ENCODE measurements at regions not wholly inside any gene's neighbourhood (a gene's known extent, or its start where the extent isn't known, plus 50 kb on each side); places are given as distances from the start of the nearest gene placed in this dataset.
"Not testable (repeated sequence)": the region's sequence is repeated elsewhere in the genome, so short reads cannot be mapped to it uniquely, and the experiment has no call there.

- H3K27ac ChIP-seq (ENCODE audit: low read depth): no peak overlapping the region
- no peak for DNase-seq (ENCODE audit: extremely low spot score)
- 89% methylated on average over 5 of the region's 5 CpGs for WGBS
- no peak overlapping the region for H3K4me3 ChIP-seq (ENCODE audit: low read depth, low read length)
- H3K36me3 ChIP-seq (ENCODE audit: insufficient read depth): no peaks in the 10 kb centered on the region
- H3K4me1 ChIP-seq (ENCODE audit: insufficient read depth): no peaks in the 10 kb centered on the region
Measured at GRCh38 chr21:20045197-20045596, 953.0 kb upstream of the NCAM2 start.

- not testable (repeated sequence) for DNase-seq (ENCODE audit: extremely low spot score); H3K27ac ChIP-seq (ENCODE audit: low read depth); H3K4me3 ChIP-seq (ENCODE audit: low read depth, low read length); H3K4me1 ChIP-seq (ENCODE audit: insufficient read depth); H3K36me3 ChIP-seq (ENCODE audit: insufficient read depth)
- WGBS: 94% methylated on average over 20 of the region's 20 CpGs
Measured at GRCh38 chr21:20048130-20048837, 949.9 kb upstream of the NCAM2 start.

DNA sequence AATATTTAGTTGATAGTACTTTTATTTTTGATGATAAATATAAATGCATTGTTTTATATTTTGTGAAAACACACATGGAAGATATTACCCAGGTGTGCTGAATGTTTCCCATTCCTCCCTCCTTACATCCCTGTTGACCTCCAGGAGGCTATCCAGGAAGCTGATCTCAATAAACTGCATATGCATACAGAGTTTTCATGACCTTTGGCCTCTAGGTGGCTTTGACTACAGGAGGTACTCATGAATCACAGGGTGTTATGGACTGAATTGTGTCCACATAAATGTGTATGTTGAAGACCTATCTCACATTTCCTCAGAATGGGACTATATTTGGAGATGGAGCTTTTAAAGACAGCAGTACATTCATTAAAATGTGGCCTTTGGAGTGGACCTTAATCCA is 914.9 kb upstream of the NCAM2 start:
- Histone ChIP-seq H3K4me1 (ENCODE audit: insufficient read depth) (no peaks in the 10 kb centered on the region), H3K36me3 (ENCODE audit: insufficient read depth) (no peaks in the 10 kb centered on the region), H3K4me3 (ENCODE audit: low read depth, low read length) (no peak overlapping the region), H3K27ac (ENCODE audit: low read depth) (no peak overlapping the region)
- no peak for DNase-seq (ENCODE audit: extremely low spot score)

GRCh38 chr21:20083925-20084324 is 914.3 kb upstream of the NCAM2 start:
- H3K36me3 ChIP-seq (ENCODE audit: insufficient read depth): no peaks in the 10 kb centered on the region
- H3K4me3 ChIP-seq (ENCODE audit: low read depth, low read length): no peak overlapping the region
- H3K4me1 ChIP-seq (ENCODE audit: insufficient read depth): no peaks in the 10 kb centered on the region
- DNase-seq (ENCODE audit: extremely low spot score): no peak
- no peak overlapping the region for H3K27ac ChIP-seq (ENCODE audit: low read depth)

DNA sequence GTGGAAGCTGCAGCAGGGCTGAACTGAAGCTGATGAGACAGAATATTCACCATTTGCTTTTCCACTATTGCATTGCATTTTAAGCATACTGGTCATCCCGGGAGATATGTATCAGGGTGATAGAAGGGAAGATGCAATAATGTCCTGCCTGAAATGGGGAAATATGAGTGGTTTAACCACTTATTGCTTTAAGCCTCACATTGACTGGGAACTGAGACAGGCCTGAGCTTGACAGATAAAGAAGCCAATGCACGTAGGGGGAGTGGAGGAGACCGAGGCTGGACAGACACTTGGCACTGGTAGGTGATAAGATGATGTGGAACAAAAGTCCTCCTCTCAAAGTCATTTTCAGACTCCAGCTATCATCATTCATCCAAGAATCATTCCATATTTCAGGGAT is 911.7 kb upstream of the NCAM2 start:
- Histone ChIP-seq H3K36me3 (ENCODE audit: insufficient read depth) (no peaks in the 10 kb centered on the region), H3K27ac (ENCODE audit: low read depth) (no peak overlapping the region), H3K4me3 (ENCODE audit: low read depth, low read length) (no peak overlapping the region), H3K4me1 (ENCODE audit: insufficient read depth) (no peaks in the 10 kb centered on the region)
- no peak for DNase-seq (ENCODE audit: extremely low spot score)
- WGBS: 79% methylated on average over 3 of the region's 3 CpGs

DNA sequence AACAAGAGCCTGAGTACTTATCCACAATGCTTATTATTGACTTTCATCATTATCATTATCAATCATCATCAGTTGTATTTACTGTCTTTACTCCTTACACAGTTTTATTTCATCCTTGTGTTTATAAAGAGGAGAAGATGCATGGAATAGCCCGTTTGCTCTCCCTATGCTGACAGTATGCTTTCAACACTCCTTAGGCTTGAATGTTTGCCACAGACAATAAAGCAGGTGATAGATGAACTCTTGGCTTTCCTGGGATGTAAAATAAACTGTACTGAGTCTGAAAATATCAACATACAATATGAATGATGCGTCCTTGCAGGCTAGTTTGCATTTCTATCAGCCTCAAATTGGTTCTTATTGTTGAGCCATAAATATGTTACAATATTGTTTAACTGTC is 891.8 kb upstream of the NCAM2 start:
- Histone ChIP-seq H3K4me1 (ENCODE audit: insufficient read depth) (no peaks in the 10 kb centered on the region), H3K27ac (ENCODE audit: low read depth) (no peak overlapping the region), H3K36me3 (ENCODE audit: insufficient read depth) (no peaks in the 10 kb centered on the region), H3K4me3 (ENCODE audit: low read depth, low read length) (no peak overlapping the region)
- WGBS: 21% methylated on average over 2 of the region's 2 CpGs
- DNase-seq (ENCODE audit: extremely low spot score): no peak

DNA sequence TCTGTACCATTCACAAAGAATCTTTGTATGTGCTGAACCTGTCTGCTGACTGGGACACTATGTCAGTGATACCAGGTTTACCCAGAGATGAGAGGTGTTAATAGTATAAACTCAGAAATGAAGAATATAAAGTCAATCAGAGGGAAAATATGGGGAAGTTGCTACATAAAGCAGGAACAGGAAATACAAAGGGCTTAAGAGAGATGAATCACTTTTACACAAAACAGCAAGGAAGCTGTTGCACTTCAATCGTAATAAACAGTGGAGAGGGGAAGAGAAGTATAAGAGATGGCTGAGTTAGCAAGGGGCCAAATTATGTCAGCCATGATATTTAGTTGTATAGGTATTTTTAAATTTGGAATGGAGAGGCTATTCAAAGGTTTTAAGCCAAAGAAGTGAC is 890.2 kb upstream of the NCAM2 start:
- WGBS: 63% methylated on average over 1 of the region's 1 CpG
- no peak for DNase-seq (ENCODE audit: extremely low spot score)
- Histone ChIP-seq H3K4me3 (ENCODE audit: low read depth, low read length) (no peak overlapping the region), H3K36me3 (ENCODE audit: insufficient read depth) (no peaks in the 10 kb centered on the region), H3K4me1 (ENCODE audit: insufficient read depth) (no peaks in the 10 kb centered on the region), H3K27ac (ENCODE audit: low read depth) (no peak overlapping the region)

DNA sequence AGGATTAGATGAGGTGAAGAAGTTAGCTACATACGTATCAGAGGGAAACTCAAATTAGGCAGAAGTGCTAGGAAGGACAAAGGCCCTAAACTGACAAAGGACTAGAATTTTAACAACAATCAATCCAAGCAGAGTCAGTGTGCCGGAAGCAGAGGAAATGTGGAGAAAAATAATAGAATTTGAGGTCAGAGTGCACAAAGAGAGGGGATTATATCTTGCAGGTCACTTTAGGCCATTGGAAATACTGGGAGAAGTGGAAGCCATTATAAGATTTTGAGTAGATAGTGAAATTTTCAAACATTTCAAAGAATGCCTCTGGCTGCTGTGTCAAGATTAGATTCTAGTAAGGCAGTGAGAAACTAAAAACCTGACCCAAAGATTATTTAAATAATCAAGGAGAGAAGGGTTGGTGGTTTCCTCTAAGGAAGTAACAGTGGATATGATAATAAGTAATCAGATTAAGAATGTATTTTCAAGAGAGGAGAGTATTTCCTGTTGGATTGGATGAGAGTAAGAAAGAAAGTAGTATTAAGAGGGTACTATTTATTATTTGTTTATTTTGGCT is 889.2 kb upstream of the NCAM2 start:
- no peaks in the 10 kb centered on the region for H3K36me3 ChIP-seq (ENCODE audit: insufficient read depth)
- no peaks in the 10 kb centered on the region for H3K4me1 ChIP-seq (ENCODE audit: insufficient read depth)
- WGBS: 81% methylated on average over 2 of the region's 2 CpGs

DNA sequence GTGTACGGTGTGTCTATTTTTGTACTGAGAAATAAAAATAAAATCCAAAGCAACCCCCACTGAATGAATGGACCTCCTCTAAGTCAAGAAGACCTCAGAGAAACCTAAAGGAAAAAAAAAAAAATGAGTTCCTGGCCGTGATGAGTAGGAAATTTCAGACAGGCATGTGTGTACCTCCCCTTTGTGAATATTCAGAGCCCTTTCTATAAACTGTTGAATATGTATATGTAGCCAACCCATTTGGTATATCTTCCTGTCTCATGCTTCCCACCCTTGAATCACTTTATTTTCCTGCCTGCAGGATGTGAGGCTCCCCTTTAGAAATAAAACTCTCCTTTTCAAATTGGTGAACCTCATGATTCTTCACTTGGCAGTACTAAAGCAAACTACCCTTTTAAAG is 887.8 kb upstream of the NCAM2 start:
- Histone ChIP-seq H3K36me3 (ENCODE audit: insufficient read depth) (no peaks in the 10 kb centered on the region), H3K4me3 (ENCODE audit: low read depth, low read length) (no peak overlapping the region), H3K27ac (ENCODE audit: low read depth) (no peak overlapping the region), H3K4me1 (ENCODE audit: insufficient read depth) (no peaks in the 10 kb centered on the region)
- WGBS: 70% methylated on average over 2 of the region's 2 CpGs
- no peak for DNase-seq (ENCODE audit: extremely low spot score)

More for the DNA sequence above, 889.2 kb upstream of the NCAM2 start:
- DNase-seq (ENCODE audit: extremely low spot score): no peak
- Histone ChIP-seq H3K27ac (ENCODE audit: low read depth) (no peak overlapping the region), H3K4me3 (ENCODE audit: low read depth, low read length) (no peak overlapping the region)

DNA sequence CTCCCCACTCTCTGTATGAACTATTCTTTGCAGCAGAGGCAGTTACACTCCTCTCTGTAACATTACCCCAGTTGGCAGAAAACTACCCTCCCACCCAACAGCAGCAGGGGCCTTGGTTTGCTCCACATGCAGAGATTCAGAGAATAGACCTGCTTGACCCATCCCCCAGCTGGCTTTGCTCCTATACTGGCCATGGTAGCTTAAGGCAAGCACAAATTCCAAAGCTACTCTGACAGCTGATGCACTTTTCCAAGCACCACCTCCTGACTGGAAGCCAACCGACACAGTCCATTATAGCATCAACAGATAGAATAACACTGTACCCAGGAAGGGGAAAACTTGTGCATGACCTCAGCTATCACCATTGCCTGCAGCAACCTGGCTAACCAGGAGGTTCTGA is 846.5 kb upstream of the NCAM2 start:
- H3K4me1 ChIP-seq (ENCODE audit: insufficient read depth): no peaks in the 10 kb centered on the region
- 81% methylated on average over 1 of the region's 1 CpG for WGBS
- no peak overlapping the region for H3K4me3 ChIP-seq (ENCODE audit: low read depth, low read length)
- H3K27ac ChIP-seq (ENCODE audit: low read depth): no peak overlapping the region
- DNase-seq (ENCODE audit: extremely low spot score): no peak
- no peaks in the 10 kb centered on the region for H3K36me3 ChIP-seq (ENCODE audit: insufficient read depth)

GRCh38 chr21:20163167-20163566 is 835.0 kb upstream of the NCAM2 start:
- WGBS: 52% methylated on average over 4 of the region's 4 CpGs

DNA sequence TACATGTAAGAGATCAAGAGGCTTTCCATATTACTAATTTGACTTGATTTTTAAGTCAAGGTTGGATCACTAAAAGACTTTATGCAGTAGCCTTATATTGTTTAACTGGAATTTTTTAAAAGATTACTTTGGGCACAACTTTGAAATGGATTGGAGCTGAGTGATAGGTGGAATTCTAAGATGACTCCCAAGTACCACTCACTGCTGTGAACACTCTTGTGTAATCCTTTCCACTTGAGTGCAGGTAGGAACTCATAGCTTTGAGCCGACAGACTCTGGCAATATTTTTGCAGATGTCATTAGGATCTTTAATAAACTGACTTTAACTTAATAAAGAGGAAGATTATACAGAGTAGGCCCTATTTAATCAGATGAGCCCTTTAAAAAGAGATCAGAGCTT is 831.1 kb upstream of the NCAM2 start:
- H3K27ac ChIP-seq (ENCODE audit: low read depth): no peak overlapping the region
- no peaks in the 10 kb centered on the region for H3K36me3 ChIP-seq (ENCODE audit: insufficient read depth)
- no peak overlapping the region for H3K4me3 ChIP-seq (ENCODE audit: low read depth, low read length)
- DNase-seq (ENCODE audit: extremely low spot score): no peak
- WGBS: 91% methylated on average over 1 of the region's 1 CpG
- H3K4me1 ChIP-seq (ENCODE audit: insufficient read depth): no peaks in the 10 kb centered on the region

More at GRCh38 chr21:20163167-20163566, 835.0 kb upstream of the NCAM2 start:
- no peak for DNase-seq (ENCODE audit: extremely low spot score)
- no peak overlapping the region for H3K27ac ChIP-seq (ENCODE audit: low read depth)
- no peak overlapping the region for H3K4me3 ChIP-seq (ENCODE audit: low read depth, low read length)
- H3K4me1 ChIP-seq (ENCODE audit: insufficient read depth): no peaks in the 10 kb centered on the region
- H3K36me3 ChIP-seq (ENCODE audit: insufficient read depth): no peaks in the 10 kb centered on the region

- no peak for DNase-seq (ENCODE audit: extremely low spot score)
- Histone ChIP-seq H3K4me1 (ENCODE audit: insufficient read depth) (no peaks in the 10 kb centered on the region), H3K36me3 (ENCODE audit: insufficient read depth) (no peaks in the 10 kb centered on the region), H3K27ac (ENCODE audit: low read depth) (no peak overlapping the region), H3K4me3 (ENCODE audit: low read depth, low read length) (no peak overlapping the region)
- WGBS: 91% methylated on average over 3 of the region's 3 CpGs
Measured at GRCh38 chr21:20169812-20170576, 828.2 kb upstream of the NCAM2 start.

- Histone ChIP-seq H3K4me3 (ENCODE audit: low read depth, low read length) (no peak overlapping the region), H3K36me3 (ENCODE audit: insufficient read depth) (no peaks in the 10 kb centered on the region), H3K27ac (ENCODE audit: low read depth) (no peak overlapping the region), H3K4me1 (ENCODE audit: insufficient read depth) (no peaks in the 10 kb centered on the region)
- no peak for DNase-seq (ENCODE audit: extremely low spot score)
- 51% methylated on average over 3 of the region's 3 CpGs for WGBS
Measured at GRCh38 chr21:20186186-20186585, 812.0 kb upstream of the NCAM2 start.
